WI38 (cell line): ENCODE measurements at regions not wholly inside any gene's neighbourhood (a gene's known extent, or its start where the extent isn't known, plus 50 kb on each side); places are given as distances from the start of the nearest gene placed in this dataset.

Experiments
- H3K4me3 ChIP-seq: 2 replicates; pipeline ENCODE4 v1.5.1; 2011; ENCODE audit warnings: low read depth, mild to moderate bottlenecking, control low read depth, low read length
- TF ChIP-seq, protein P1 (sequence below): IDR thresholded peaks from 2 replicates; pipeline ENCODE4 v1.5.1; 2012; ENCODE audit warnings: low read depth, mild to moderate bottlenecking, control low read depth, low read length

GRCh38 chr9:81390792-81391456 lies 298.4 kb downstream of the TLE1 start:
- TF ChIP-seq, protein P1, sequence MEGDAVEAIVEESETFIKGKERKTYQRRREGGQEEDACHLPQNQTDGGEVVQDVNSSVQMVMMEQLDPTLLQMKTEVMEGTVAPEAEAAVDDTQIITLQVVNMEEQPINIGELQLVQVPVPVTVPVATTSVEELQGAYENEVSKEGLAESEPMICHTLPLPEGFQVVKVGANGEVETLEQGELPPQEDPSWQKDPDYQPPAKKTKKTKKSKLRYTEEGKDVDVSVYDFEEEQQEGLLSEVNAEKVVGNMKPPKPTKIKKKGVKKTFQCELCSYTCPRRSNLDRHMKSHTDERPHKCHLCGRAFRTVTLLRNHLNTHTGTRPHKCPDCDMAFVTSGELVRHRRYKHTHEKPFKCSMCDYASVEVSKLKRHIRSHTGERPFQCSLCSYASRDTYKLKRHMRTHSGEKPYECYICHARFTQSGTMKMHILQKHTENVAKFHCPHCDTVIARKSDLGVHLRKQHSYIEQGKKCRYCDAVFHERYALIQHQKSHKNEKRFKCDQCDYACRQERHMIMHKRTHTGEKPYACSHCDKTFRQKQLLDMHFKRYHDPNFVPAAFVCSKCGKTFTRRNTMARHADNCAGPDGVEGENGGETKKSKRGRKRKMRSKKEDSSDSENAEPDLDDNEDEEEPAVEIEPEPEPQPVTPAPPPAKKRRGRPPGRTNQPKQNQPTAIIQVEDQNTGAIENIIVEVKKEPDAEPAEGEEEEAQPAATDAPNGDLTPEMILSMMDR = no peak
- no peak overlapping the region for H3K4me3 ChIP-seq

DNA sequence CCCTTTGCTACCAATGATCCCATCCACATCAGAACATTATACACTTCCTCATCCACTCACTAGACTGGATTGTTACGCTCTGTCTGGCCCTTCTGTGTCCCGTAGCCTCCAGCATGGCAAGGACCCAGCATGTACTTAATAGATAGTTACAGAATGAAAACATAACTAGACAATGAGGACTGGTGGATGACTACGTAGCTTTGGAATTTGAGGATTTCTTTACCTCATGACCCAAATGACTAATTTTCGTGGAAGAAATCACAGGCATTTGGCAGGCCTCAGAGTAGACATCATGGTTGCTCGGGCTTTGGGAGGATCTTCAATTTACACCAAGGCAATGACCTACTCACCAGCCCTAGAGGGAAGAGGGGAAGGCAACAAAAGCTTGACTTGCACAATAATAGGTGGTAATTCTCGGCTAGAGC lies 299.8 kb downstream of the TLE1 start:
- no peak overlapping the region for H3K4me3 ChIP-seq
- TF ChIP-seq, protein P1 = no peak

GRCh38 chr9:81388831-81389230 lies 300.5 kb downstream of the TLE1 start:
- TF ChIP-seq, protein P1 = no peak
- H3K4me3 ChIP-seq = no peak overlapping the region

GRCh38 chr9:81387360-81388106 lies 301.8 kb downstream of the TLE1 start:
- H3K4me3 ChIP-seq = no peak overlapping the region
- TF ChIP-seq, protein P1 = no peak

DNA sequence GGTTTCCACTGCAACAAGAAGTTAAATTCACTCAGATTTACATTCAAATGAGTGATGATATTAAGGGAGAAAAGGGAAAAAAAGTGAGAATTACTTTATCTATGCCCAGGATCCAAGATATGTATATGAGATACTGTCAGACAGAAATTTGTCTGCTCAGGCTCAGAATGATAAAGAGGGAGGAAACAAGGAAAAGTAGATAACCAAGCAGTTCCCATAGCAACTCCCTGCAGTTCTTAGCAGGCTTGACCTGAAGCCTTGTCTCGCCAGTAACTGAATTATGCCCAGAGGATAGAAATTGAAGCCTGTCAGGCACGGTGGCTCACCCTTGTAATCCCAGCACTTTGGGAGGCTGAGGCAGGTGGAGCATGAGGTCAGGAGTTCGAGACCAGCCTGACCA lies 304.4 kb downstream of the TLE1 start:
- H3K4me3 ChIP-seq = no peak overlapping the region
- TF ChIP-seq, protein P1 = no peak

- H3K4me3 ChIP-seq = no peak overlapping the region
- TF ChIP-seq, protein P1 = no peak
Measured at GRCh38 chr9:81382281-81382680, 307.1 kb downstream of the TLE1 start.

- H3K4me3 ChIP-seq = no peak overlapping the region
- TF ChIP-seq, protein P1 = no peak
Measured at GRCh38 chr9:81381694-81382093, 307.7 kb downstream of the TLE1 start.
